ENCODE measurements at regions not wholly inside any gene's neighbourhood (a gene's known extent, or its start where the extent isn't known, plus 50 kb on each side); places are given as distances from the start of the nearest gene placed in this dataset.
A peak's percentile ranks its signal among the peaks of the same experiment; 100 is the strongest.

- Histone ChIP-seq H2BK12ac (ENCODE audit: low read length) (no peak overlapping the region), H3K14ac (ENCODE audit: low read length) (no peak overlapping the region)
- WGBS, 2 donors (ENCODE audit: extremely low coverage in 2 of 2, insufficient read length in 2 of 2, insufficient replicate concordance in 1 of 2) = no CpG with 5 or more reads among the region's 2 CpGs
Observed at GRCh38 chr14:61968207-61968606, 206.0 kb downstream of the SNAPC1 start.

DNA sequence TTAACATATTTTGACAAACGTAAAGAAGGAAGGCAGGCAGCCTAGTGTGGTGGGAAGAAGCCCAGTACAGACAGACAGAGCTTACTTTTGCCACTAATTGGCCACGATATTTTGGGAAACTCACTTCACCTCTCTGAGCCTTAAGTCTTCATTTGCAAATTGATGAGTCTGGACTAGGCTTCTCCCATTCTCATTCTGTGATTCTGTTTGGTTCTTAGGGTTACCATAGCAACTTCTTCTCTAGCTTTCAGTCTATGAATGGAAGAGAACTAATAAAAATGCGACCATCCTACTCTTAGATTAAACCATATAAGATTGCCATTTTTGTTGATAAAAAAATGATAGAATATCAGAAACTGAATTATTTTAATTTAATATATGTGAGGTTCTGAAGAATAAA is 210.5 kb downstream of the SNAPC1 start:
- no peak overlapping the region for H4K8ac ChIP-seq (ENCODE audit: low read depth, low read length)
- H3K4me3 ChIP-seq (ENCODE audit: low read length in 2 of 2) = no peak overlapping the region
- H3K18ac ChIP-seq (ENCODE audit: low read length) = no peak overlapping the region
- H2AK5ac ChIP-seq (ENCODE audit: low read depth, low read length) = no peak overlapping the region
- no peak overlapping the region for H4K91ac ChIP-seq (ENCODE audit: low read depth, low read length, poor library complexity)
- no peak overlapping the region for H2BK120ac ChIP-seq (ENCODE audit: low read depth, low read length)
- H3K4me1 ChIP-seq (ENCODE audit: control insufficient read depth in 2 of 2, insufficient read depth in 1 of 2, low read depth in 1 of 2, low read length in 2 of 2) = peaks cover 0 to 3% of the 10 kb centered on the region in 2 donors
- no peak overlapping the region for H2BK12ac ChIP-seq (ENCODE audit: low read length)
- WGBS, 2 donors (ENCODE audit: extremely low coverage in 2 of 2, insufficient read length in 2 of 2, insufficient replicate concordance in 1 of 2) = no CpG with 5 or more reads among the region's 3 CpGs
- no peak overlapping the region for H3K14ac ChIP-seq (ENCODE audit: low read length)
- H2BK15ac ChIP-seq (ENCODE audit: low read length) = no peak overlapping the region
- H3K9ac ChIP-seq (ENCODE audit: low read depth, low read length, poor library complexity) = no peak overlapping the region
- H2AFZ ChIP-seq (ENCODE audit: low read length) = no peak overlapping the region
- no peak overlapping the region for H3K27ac ChIP-seq (replicated peaks; ENCODE audit: low read length)
- no peak overlapping the region for H3K23ac ChIP-seq (ENCODE audit: low read depth, low read length, poor library complexity)
- no peaks in the 10 kb centered on the region for H3K79me1 ChIP-seq (ENCODE audit: low read depth, low read length)
- DNase-seq (ENCODE audit: low spot score) = peak; percentile 6
- H3K36me3 ChIP-seq (replicated peaks in 1 of 2; ENCODE audit: control insufficient read depth in 2 of 2, insufficient read depth in 2 of 2, low read length in 2 of 2) = no peaks in the 10 kb centered on the region
- no peak overlapping the region for H3K4ac ChIP-seq (ENCODE audit: low read length)
- no peak overlapping the region for H2BK5ac ChIP-seq (ENCODE audit: low read length)
- H3K9me3 ChIP-seq (replicated peaks in 1 of 2; ENCODE audit: control insufficient read depth in 2 of 2, insufficient read depth in 1 of 2, low read depth in 1 of 2, low read length in 2 of 2) = no peaks in the 10 kb centered on the region
- H3K27me3 ChIP-seq (ENCODE audit: control insufficient read depth in 3 of 3, insufficient read depth in 3 of 3, low read depth in 1 of 3, low read length in 3 of 3) = no peaks in the 10 kb centered on the region
- H3K4me2 ChIP-seq (ENCODE audit: insufficient read depth, low read length, poor library complexity, severe bottlenecking) = no peak overlapping the region

More at GRCh38 chr14:61968207-61968606, 206.0 kb downstream of the SNAPC1 start:
- Histone ChIP-seq H3K4me3 (ENCODE audit: low read length in 2 of 2) (no peak overlapping the region), H3K18ac (ENCODE audit: low read length) (no peak overlapping the region), H3K36me3 (replicated peaks in 1 of 2; ENCODE audit: control insufficient read depth in 2 of 2, insufficient read depth in 2 of 2, low read length in 2 of 2) (no peaks in the 10 kb centered on the region), H3K9me3 (replicated peaks in 1 of 2; ENCODE audit: control insufficient read depth in 2 of 2, insufficient read depth in 1 of 2, low read depth in 1 of 2, low read length in 2 of 2) (no peaks in the 10 kb centered on the region), H4K8ac (ENCODE audit: low read depth, low read length) (no peak overlapping the region), H2BK120ac (ENCODE audit: low read depth, low read length) (no peak overlapping the region), H3K27me3 (ENCODE audit: control insufficient read depth in 3 of 3, insufficient read depth in 3 of 3, low read depth in 1 of 3, low read length in 3 of 3) (no peaks in the 10 kb centered on the region), H3K27ac (replicated peaks; ENCODE audit: low read length) (no peak overlapping the region), H2BK15ac (ENCODE audit: low read length) (no peak overlapping the region), H3K4me1 (ENCODE audit: control insufficient read depth in 2 of 2, insufficient read depth in 1 of 2, low read depth in 1 of 2, low read length in 2 of 2) (peaks cover 0 to 3% of the 10 kb centered on the region in 2 donors), H2AK5ac (ENCODE audit: low read depth, low read length) (no peak overlapping the region), H3K4me2 (ENCODE audit: insufficient read depth, low read length, poor library complexity, severe bottlenecking) (no peak overlapping the region), H3K23ac (ENCODE audit: low read depth, low read length, poor library complexity) (no peak overlapping the region), H2BK5ac (ENCODE audit: low read length) (no peak overlapping the region), H4K91ac (ENCODE audit: low read depth, low read length, poor library complexity) (no peak overlapping the region), H3K79me1 (ENCODE audit: low read depth, low read length) (no peaks in the 10 kb centered on the region), H3K4ac (ENCODE audit: low read length) (no peak overlapping the region), H3K9ac (ENCODE audit: low read depth, low read length, poor library complexity) (no peak overlapping the region), H2AFZ (ENCODE audit: low read length) (no peak overlapping the region)
- DNase-seq (ENCODE audit: low spot score) = no peak

DNA sequence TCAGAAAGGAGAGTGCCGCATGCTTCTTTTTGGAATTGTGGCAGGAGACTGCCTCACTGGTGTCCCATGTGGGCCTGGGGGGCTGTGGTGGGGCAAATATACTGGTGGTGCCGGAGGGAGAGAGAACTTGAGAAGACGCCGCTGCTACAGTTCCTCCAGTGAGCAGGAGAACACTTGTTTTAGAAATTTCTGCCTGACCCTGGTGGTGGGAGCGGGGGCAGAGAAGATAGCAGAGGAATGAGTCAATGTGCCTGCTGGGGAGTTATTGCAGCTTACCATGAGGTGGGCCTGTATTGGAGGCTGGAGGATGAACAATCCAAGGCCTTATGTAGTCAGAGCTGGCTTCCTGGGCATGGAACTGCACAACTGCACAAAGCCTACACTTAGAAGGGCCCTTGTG is 211.8 kb downstream of the SNAPC1 start:
- no peak overlapping the region for H3K9ac ChIP-seq (ENCODE audit: low read depth, low read length, poor library complexity)
- H3K27ac ChIP-seq (replicated peaks; ENCODE audit: low read length) = no peak overlapping the region
- no peak overlapping the region for H2BK120ac ChIP-seq (ENCODE audit: low read depth, low read length)
- WGBS, 2 donors (ENCODE audit: extremely low coverage in 2 of 2, insufficient read length in 2 of 2, insufficient replicate concordance in 1 of 2) = no CpG with 5 or more reads among the region's 5 CpGs
- no peaks in the 10 kb centered on the region for H3K9me3 ChIP-seq (replicated peaks in 1 of 2; ENCODE audit: control insufficient read depth in 2 of 2, insufficient read depth in 1 of 2, low read depth in 1 of 2, low read length in 2 of 2)
- no peak overlapping the region for H3K4ac ChIP-seq (ENCODE audit: low read length)
- H3K14ac ChIP-seq (ENCODE audit: low read length) = no peak overlapping the region
- H2AK5ac ChIP-seq (ENCODE audit: low read depth, low read length) = no peak overlapping the region
- H3K79me1 ChIP-seq (ENCODE audit: low read depth, low read length) = no peaks in the 10 kb centered on the region
- H3K27me3 ChIP-seq (ENCODE audit: control insufficient read depth in 3 of 3, insufficient read depth in 3 of 3, low read depth in 1 of 3, low read length in 3 of 3) = no peaks in the 10 kb centered on the region
- H2BK5ac ChIP-seq (ENCODE audit: low read length) = peak overlapping the region; percentile 68
- no peak overlapping the region for H4K91ac ChIP-seq (ENCODE audit: low read depth, low read length, poor library complexity)
- H3K4me3 ChIP-seq (ENCODE audit: low read length in 2 of 2) = no peak overlapping the region
- H3K23ac ChIP-seq (ENCODE audit: low read depth, low read length, poor library complexity) = no peak overlapping the region
- H3K4me1 ChIP-seq (ENCODE audit: control insufficient read depth in 2 of 2, insufficient read depth in 1 of 2, low read depth in 1 of 2, low read length in 2 of 2) = peaks cover 0 to 3% of the 10 kb centered on the region in 2 donors
- H4K8ac ChIP-seq (ENCODE audit: low read depth, low read length) = no peak overlapping the region
- no peak overlapping the region for H2AFZ ChIP-seq (ENCODE audit: low read length)
- H3K18ac ChIP-seq (ENCODE audit: low read length) = no peak overlapping the region
- H3K36me3 ChIP-seq (replicated peaks in 1 of 2; ENCODE audit: control insufficient read depth in 2 of 2, insufficient read depth in 2 of 2, low read length in 2 of 2) = no peaks in the 10 kb centered on the region
- H3K4me2 ChIP-seq (ENCODE audit: insufficient read depth, low read length, poor library complexity, severe bottlenecking) = no peak overlapping the region
- H2BK12ac ChIP-seq (ENCODE audit: low read length) = no peak overlapping the region
- peak overlapping the region; percentile 24 for H2BK15ac ChIP-seq (ENCODE audit: low read length)
- no peak for DNase-seq (ENCODE audit: low spot score)

DNA sequence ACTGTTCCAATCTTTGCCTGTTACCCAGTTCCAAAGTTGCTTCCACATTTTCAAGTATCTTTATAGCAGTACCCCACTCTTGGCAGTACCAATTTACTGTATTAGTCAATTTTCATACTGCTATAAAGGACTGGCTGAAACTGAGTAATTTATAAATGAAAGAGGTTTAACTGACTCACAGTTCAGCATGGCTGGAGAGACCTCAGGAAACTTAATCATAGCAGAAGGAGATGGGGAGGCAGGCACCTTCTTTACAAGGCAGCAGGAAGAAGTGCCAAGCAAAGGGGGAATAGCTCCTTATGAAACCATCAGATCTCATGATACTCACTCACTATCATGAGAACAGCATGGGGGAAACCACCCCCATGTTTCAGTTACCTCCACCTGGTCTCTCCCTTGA is 215.0 kb downstream of the SNAPC1 start:
- Histone ChIP-seq H3K27me3 (ENCODE audit: control insufficient read depth in 3 of 3, insufficient read depth in 3 of 3, low read depth in 1 of 3, low read length in 3 of 3) (no peaks in the 10 kb centered on the region), H3K18ac (ENCODE audit: low read length) (no peak overlapping the region), H2AFZ (ENCODE audit: low read length) (no peak overlapping the region), H4K8ac (ENCODE audit: low read depth, low read length) (no peak overlapping the region), H3K4ac (ENCODE audit: low read length) (no peak overlapping the region), H3K9me3 (replicated peaks in 1 of 2; ENCODE audit: control insufficient read depth in 2 of 2, insufficient read depth in 1 of 2, low read depth in 1 of 2, low read length in 2 of 2) (no peaks in the 10 kb centered on the region), H3K4me2 (ENCODE audit: insufficient read depth, low read length, poor library complexity, severe bottlenecking) (no peak overlapping the region), H3K79me1 (ENCODE audit: low read depth, low read length) (no peaks in the 10 kb centered on the region), H2BK120ac (ENCODE audit: low read depth, low read length) (no peak overlapping the region), H4K91ac (ENCODE audit: low read depth, low read length, poor library complexity) (no peak overlapping the region), H2BK15ac (ENCODE audit: low read length) (no peak overlapping the region), H2BK12ac (ENCODE audit: low read length) (no peak overlapping the region), H3K9ac (ENCODE audit: low read depth, low read length, poor library complexity) (no peak overlapping the region), H3K4me3 (ENCODE audit: low read length in 2 of 2) (no peak overlapping the region), H3K36me3 (replicated peaks in 1 of 2; ENCODE audit: control insufficient read depth in 2 of 2, insufficient read depth in 2 of 2, low read length in 2 of 2) (no peaks in the 10 kb centered on the region), H3K14ac (ENCODE audit: low read length) (no peak overlapping the region), H3K27ac (replicated peaks; ENCODE audit: low read length) (no peak overlapping the region), H2AK5ac (ENCODE audit: low read depth, low read length) (no peak overlapping the region), H3K4me1 (ENCODE audit: control insufficient read depth in 2 of 2, insufficient read depth in 1 of 2, low read depth in 1 of 2, low read length in 2 of 2) (peaks cover 0 to 3% of the 10 kb centered on the region in 2 donors), H3K23ac (ENCODE audit: low read depth, low read length, poor library complexity) (no peak overlapping the region), H2BK5ac (ENCODE audit: low read length) (no peak overlapping the region)
- DNase-seq (ENCODE audit: low spot score) = no peak
